GM12878 (cell line): ENCODE measurements at regions not wholly inside any gene's neighbourhood (a gene's known extent, or its start where the extent isn't known, plus 50 kb on each side); places are given as distances from the start of the nearest gene placed in this dataset.

Experiments used
- CEBPB ChIP-seq, 2 experiments: fragments of 150-350 bp in 1 of 2; IDR thresholded peaks; 2 replicates each; pipeline ENCODE4 v1.6.1; 2012 to 2014; ENCODE audit warnings: low read depth in 2 of 2, low read length in 2 of 2, borderline replicate concordance in 1 of 2, inconsistent platforms in 1 of 2
- CHD1 ChIP-seq: IDR thresholded peaks from 2 replicates; pipeline ENCODE4 v1.6.1; 2012; ENCODE audit warnings: low read depth, low read length, improper control_type of control experiment
- CTCF ChIP-seq, 3 experiments: IDR thresholded peaks in 2 of 3; conservative IDR thresholded peaks in 1 of 3; 2 replicates each; pipeline ENCODE4 v1.5.1; 2011; ENCODE audit warnings: low read depth in 3 of 3, low read length in 3 of 3, mild to moderate bottlenecking in 3 of 3, control low read depth in 2 of 3, moderate library complexity in 2 of 3, inconsistent platforms in 1 of 3, mixed read lengths in 1 of 3; ENCODE audit not compliant: control insufficient read depth in 2 of 3, insufficient read depth in 1 of 3; ENCODE audit errors: extremely low read depth in 1 of 3
- ETV6 ChIP-seq, 2 experiments: fragments of 450-650 bp in 1 of 2; IDR thresholded peaks in 1 of 2; conservative IDR thresholded peaks in 1 of 2; 2 replicates each; pipeline ENCODE4 v1.6.1; 2014; ENCODE audit warnings: antibody characterized with exemption in 1 of 2, borderline replicate concordance in 1 of 2, low read depth in 1 of 2, mild to moderate bottlenecking in 1 of 2, moderate library complexity in 1 of 2
- EZH2 ChIP-seq: IDR thresholded peaks from 2 replicates; pipeline ENCODE4 v1.6.1; 2012; ENCODE audit warnings: low read depth, mild to moderate bottlenecking, control low read depth, inconsistent platforms, low read length, borderline replicate concordance; ENCODE audit not compliant: control insufficient read depth
- MEF2B ChIP-seq: fragments of 450-650 bp; IDR thresholded peaks from 2 replicates; pipeline ENCODE4 v1.6.1; 2018; ENCODE audit warnings: mild to moderate bottlenecking, moderate library complexity; ENCODE audit not compliant: partially characterized antibody, poor library complexity, severe bottlenecking
- POLR2A ChIP-seq: IDR thresholded peaks from 2 replicates; pipeline ENCODE4 v1.6.1; 2011; ENCODE audit warnings: low read depth, mild to moderate bottlenecking, low read length
- RAD51 ChIP-seq: fragments of 450-650 bp; IDR thresholded peaks from 2 replicates; pipeline ENCODE4 v1.6.1; 2016; ENCODE audit warnings: moderate library complexity, mild to moderate bottlenecking, inconsistent platforms
- SP1 ChIP-seq: IDR thresholded peaks from one replicate; pipeline ENCODE4 v1.6.1; 2011; ENCODE audit warnings: low read depth, low read length
- SPI1 ChIP-seq: IDR thresholded peaks from 2 replicates; pipeline ENCODE4 v1.6.1; 2011; ENCODE audit warnings: low read depth, mild to moderate bottlenecking, low read length, moderate library complexity, borderline replicate concordance; ENCODE audit not compliant: insufficient read depth
- SREBF2 ChIP-seq: IDR thresholded peaks from 2 replicates; pipeline ENCODE4 v1.6.1; 2012; ENCODE audit warnings: mild to moderate bottlenecking, low read length
- YY1 ChIP-seq: IDR thresholded peaks from 2 replicates; pipeline ENCODE4 v1.6.1; 2011; ENCODE audit warnings: low read depth, mild to moderate bottlenecking, low read length
- ZNF274 ChIP-seq: IDR thresholded peaks from one replicate; pipeline ENCODE4 v1.8.0; 2011; ENCODE audit not compliant: insufficient read length, insufficient read depth
- TF ChIP-seq, protein P1 (sequence below): IDR thresholded peaks from 2 replicates; pipeline ENCODE4 v1.6.1; 2012; ENCODE audit warnings: mild to moderate bottlenecking, low read depth, low read length

DNA sequence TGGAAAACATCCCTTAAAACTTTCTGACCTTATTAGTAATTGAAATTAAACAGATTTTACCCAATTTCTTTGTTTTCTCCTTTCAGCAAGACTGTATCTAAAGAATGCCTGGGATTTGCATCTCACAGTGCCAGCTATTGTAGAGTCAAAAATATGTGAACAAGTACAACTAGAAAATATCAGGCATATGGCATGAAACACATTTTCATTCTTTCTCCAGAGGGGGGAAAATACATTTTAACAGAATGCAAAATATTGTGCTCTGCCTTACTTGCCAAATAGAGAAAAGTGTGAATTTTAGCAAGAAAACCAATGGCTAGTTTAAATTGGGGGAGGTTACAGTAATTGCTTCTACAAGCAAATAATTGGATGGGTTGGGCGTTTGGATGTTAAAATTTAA is 366.6 kb upstream of the FIGN start:
- TF ChIP-seq ETV6 (conservative IDR thresholded peaks at IDR 0.05 in 1 of 2, IDR thresholded peaks at IDR 0.05 in 1 of 2; ENCODE audit: borderline replicate concordance in 1 of 2, low read depth in 1 of 2) (no peak), POLR2A (no peak), SP1 (no peak), MEF2B (no peak), CTCF (IDR thresholded peaks at IDR 0.05 in 2 of 3, conservative IDR thresholded peaks at IDR 0.05 in 1 of 3; ENCODE audit: control insufficient read depth in 2 of 3, extremely low read depth in 1 of 3, insufficient read depth in 1 of 3, low read depth in 3 of 3, low read length in 3 of 3) (no peak), SPI1 (no peak), CHD1 (no peak), YY1 (no peak), RAD51 (no peak), SREBF2 (no peak), EZH2 (no peak), CEBPB (IDR thresholded peaks at IDR 0.05; ENCODE audit: borderline replicate concordance in 1 of 2, low read depth in 2 of 2, low read length in 2 of 2) (no peak), ZNF274 (no peak)
- TF ChIP-seq, protein P1, sequence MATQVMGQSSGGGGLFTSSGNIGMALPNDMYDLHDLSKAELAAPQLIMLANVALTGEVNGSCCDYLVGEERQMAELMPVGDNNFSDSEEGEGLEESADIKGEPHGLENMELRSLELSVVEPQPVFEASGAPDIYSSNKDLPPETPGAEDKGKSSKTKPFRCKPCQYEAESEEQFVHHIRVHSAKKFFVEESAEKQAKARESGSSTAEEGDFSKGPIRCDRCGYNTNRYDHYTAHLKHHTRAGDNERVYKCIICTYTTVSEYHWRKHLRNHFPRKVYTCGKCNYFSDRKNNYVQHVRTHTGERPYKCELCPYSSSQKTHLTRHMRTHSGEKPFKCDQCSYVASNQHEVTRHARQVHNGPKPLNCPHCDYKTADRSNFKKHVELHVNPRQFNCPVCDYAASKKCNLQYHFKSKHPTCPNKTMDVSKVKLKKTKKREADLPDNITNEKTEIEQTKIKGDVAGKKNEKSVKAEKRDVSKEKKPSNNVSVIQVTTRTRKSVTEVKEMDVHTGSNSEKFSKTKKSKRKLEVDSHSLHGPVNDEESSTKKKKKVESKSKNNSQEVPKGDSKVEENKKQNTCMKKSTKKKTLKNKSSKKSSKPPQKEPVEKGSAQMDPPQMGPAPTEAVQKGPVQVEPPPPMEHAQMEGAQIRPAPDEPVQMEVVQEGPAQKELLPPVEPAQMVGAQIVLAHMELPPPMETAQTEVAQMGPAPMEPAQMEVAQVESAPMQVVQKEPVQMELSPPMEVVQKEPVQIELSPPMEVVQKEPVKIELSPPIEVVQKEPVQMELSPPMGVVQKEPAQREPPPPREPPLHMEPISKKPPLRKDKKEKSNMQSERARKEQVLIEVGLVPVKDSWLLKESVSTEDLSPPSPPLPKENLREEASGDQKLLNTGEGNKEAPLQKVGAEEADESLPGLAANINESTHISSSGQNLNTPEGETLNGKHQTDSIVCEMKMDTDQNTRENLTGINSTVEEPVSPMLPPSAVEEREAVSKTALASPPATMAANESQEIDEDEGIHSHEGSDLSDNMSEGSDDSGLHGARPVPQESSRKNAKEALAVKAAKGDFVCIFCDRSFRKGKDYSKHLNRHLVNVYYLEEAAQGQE, result no peak
